ENCODE measurements at regions not wholly inside any gene's neighbourhood (a gene's known extent, or its start where the extent isn't known, plus 50 kb on each side); places are given as distances from the start of the nearest gene placed in this dataset.

DNA sequence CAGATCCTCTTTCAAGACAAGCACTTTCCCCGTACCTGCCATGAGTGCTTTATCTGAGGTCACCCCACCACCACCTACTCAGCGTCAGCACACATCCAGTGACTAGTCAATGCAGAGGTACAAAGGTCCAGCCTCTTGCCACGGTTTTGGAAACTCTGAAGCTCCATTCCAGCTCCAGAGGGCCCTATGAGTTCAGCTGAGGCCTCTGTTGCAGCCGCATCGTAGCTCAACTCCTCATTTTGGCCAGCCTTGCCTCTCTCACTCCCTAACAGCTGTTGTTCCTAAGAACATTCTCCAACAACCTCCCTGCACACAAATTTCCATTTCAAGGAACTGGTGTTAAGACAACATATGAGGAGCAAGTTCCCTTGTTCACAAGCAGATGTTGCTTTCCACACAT is 405.1 kb upstream of the PROK2 start:
- no peaks in the 10 kb centered on the region for H3K9me3 ChIP-seq
- intact Hi-C loops (cut with DNase I): no loop called here
- TF ChIP-seq, protein P1, sequence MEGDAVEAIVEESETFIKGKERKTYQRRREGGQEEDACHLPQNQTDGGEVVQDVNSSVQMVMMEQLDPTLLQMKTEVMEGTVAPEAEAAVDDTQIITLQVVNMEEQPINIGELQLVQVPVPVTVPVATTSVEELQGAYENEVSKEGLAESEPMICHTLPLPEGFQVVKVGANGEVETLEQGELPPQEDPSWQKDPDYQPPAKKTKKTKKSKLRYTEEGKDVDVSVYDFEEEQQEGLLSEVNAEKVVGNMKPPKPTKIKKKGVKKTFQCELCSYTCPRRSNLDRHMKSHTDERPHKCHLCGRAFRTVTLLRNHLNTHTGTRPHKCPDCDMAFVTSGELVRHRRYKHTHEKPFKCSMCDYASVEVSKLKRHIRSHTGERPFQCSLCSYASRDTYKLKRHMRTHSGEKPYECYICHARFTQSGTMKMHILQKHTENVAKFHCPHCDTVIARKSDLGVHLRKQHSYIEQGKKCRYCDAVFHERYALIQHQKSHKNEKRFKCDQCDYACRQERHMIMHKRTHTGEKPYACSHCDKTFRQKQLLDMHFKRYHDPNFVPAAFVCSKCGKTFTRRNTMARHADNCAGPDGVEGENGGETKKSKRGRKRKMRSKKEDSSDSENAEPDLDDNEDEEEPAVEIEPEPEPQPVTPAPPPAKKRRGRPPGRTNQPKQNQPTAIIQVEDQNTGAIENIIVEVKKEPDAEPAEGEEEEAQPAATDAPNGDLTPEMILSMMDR (IDR thresholded peaks at IDR 0.05): no peak
- TF ChIP-seq POLR2AphosphoS5 (IDR thresholded peaks at IDR 0.05; ENCODE audit: insufficient read depth in 1 of 2, low read depth in 1 of 2): no peak
- no peak for TF ChIP-seq POLR2A (IDR thresholded peaks at IDR 0.05)

DNA sequence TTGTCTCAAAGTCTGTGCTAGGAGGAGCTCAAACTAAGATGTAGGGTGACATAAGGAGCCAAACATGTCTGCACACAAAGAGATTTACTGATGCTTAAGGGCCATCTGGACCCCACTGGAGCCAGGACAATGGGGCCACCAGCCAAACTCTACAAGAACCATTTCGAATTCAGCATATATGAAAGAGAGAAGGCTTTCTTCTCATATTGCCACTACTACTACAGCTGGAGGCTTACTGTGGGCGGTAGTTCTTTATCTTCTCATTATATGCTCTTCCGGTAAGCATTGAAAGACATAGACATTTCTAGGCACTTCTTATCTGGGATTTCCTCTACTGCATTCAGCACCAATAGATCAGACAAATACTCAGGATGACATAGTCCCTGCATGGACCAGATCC is 404.4 kb upstream of the PROK2 start:
- H3K4me3 ChIP-seq: no peak overlapping the region
- no peaks in the 10 kb centered on the region for H3K9me3 ChIP-seq
- no peaks in the 10 kb centered on the region for H3K4me1 ChIP-seq
- no peaks in the 10 kb centered on the region for H3K36me3 ChIP-seq
- DNase-seq (ENCODE audit: extremely low spot score in 2 of 2): no peak
- intact Hi-C loops (cut with DNase I): no loop called here
- TF ChIP-seq, protein P1 (IDR thresholded peaks at IDR 0.05): no peak
- TF ChIP-seq POLR2AphosphoS5 (IDR thresholded peaks at IDR 0.05; ENCODE audit: insufficient read depth in 1 of 2, low read depth in 1 of 2) (no peak), POLR2A (IDR thresholded peaks at IDR 0.05) (no peak)
- no peak overlapping the region for H3K27ac ChIP-seq
- H3K27me3 ChIP-seq: no peaks in the 10 kb centered on the region

More for the DNA sequence above, 405.1 kb upstream of the PROK2 start:
- H3K27ac ChIP-seq: no peak overlapping the region
- DNase-seq (ENCODE audit: extremely low spot score in 2 of 2): no peak
- H3K4me1 ChIP-seq: no peaks in the 10 kb centered on the region
- H3K4me3 ChIP-seq: no peak overlapping the region
- H3K36me3 ChIP-seq: no peaks in the 10 kb centered on the region
- no peaks in the 10 kb centered on the region for H3K27me3 ChIP-seq

DNA sequence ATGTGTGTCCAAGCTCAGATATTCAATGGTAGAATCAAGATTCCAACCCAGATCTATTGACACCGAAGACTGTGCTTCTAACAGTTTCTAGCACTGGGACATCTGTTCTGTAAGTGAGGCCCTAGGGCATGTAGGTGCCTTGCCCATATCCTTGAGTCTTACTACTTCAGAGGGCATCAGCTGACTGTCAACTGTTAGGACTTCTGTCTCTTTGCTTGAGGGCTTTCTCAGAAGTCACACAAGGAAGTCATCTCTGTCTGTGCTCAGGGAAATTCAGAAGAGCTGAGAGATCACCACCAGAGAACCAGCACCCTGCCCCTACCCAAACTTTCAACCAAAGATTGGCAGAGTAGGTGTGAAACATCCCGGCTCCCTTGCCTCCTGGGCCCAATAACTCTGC is 403.6 kb upstream of the PROK2 start:
- Histone ChIP-seq H3K9me3 (no peaks in the 10 kb centered on the region), H3K4me3 (no peak overlapping the region), H3K27ac (no peak overlapping the region), H3K4me1 (no peaks in the 10 kb centered on the region), H3K27me3 (no peaks in the 10 kb centered on the region), H3K36me3 (no peaks in the 10 kb centered on the region)
- no peak for DNase-seq (ENCODE audit: extremely low spot score in 2 of 2)
- intact Hi-C loops (cut with DNase I): no loop called here
- TF ChIP-seq POLR2AphosphoS5 (IDR thresholded peaks at IDR 0.05; ENCODE audit: insufficient read depth in 1 of 2, low read depth in 1 of 2) (no peak), POLR2A (IDR thresholded peaks at IDR 0.05) (no peak)
- TF ChIP-seq, protein P1 (IDR thresholded peaks at IDR 0.05): no peak

DNA sequence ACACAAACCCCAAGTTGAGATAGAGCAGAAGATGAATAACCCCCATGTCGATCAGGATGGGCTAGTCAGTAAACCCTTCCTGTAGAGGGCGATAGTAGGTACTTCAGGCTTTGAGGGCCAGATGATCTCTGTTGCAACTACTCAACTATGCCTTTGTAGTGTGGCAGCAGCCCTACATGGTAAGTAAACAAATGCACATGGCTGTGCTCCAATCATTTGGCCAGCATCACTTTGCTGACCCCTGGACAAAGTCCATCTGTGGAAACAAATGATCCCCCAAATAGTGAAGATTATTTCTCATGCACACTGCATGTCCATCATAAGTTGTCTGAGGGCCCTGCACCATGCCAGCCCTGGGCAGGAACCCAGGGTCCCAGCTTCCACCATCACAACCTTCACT is 402.2 kb upstream of the PROK2 start:
- no peaks in the 10 kb centered on the region for H3K27me3 ChIP-seq
- H3K4me1 ChIP-seq: no peaks in the 10 kb centered on the region
- no peak overlapping the region for H3K27ac ChIP-seq
- H3K9me3 ChIP-seq: no peaks in the 10 kb centered on the region
- DNase-seq (ENCODE audit: extremely low spot score in 2 of 2): no peak
- TF ChIP-seq, protein P1 (IDR thresholded peaks at IDR 0.05): no peak
- no peak for TF ChIP-seq POLR2AphosphoS5 (IDR thresholded peaks at IDR 0.05; ENCODE audit: insufficient read depth in 1 of 2, low read depth in 1 of 2)
- TF ChIP-seq POLR2A (IDR thresholded peaks at IDR 0.05): no peak
- H3K36me3 ChIP-seq: no peaks in the 10 kb centered on the region
- no peak overlapping the region for H3K4me3 ChIP-seq
- intact Hi-C loops (cut with DNase I): no loop called here

DNA sequence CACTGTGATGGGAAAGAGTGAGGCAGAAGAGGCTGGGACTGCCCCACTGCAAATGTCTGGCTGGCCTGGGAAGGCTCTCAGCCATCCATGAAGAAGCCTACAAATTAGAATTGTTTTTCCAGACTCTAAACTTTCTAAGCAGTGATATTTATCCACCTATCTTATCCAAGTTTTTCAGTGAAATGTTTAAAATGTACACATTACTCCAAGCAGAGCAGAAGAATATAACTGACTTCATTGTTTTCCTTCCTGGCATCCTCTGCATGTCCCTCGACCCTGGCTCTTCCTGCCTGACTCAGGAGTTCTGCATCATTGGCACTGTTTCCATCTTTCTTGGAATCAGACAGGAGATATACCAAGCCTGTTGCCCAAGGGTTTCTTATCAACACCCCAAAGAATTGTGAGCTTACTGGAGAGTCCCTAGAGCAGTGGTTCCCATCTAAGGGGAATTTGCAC is 401.5 kb upstream of the PROK2 start:
- no peak overlapping the region for H3K27ac ChIP-seq
- H3K9me3 ChIP-seq: no peaks in the 10 kb centered on the region
- no peaks in the 10 kb centered on the region for H3K36me3 ChIP-seq
- intact Hi-C loops (cut with DNase I): no loop called here
- no peak for DNase-seq (ENCODE audit: extremely low spot score in 2 of 2)
- H3K4me1 ChIP-seq: no peaks in the 10 kb centered on the region
- no peak overlapping the region for H3K4me3 ChIP-seq
- TF ChIP-seq, protein P1 (IDR thresholded peaks at IDR 0.05): no peak
- no peak for TF ChIP-seq POLR2A (IDR thresholded peaks at IDR 0.05)
- TF ChIP-seq POLR2AphosphoS5 (IDR thresholded peaks at IDR 0.05; ENCODE audit: insufficient read depth in 1 of 2, low read depth in 1 of 2): no peak
- H3K27me3 ChIP-seq: no peaks in the 10 kb centered on the region

Measured in vagina (tissue), 2 donors.